HepG2 (cell line): ENCODE measurements at regions not wholly inside any gene's neighbourhood (a gene's known extent, or its start where the extent isn't known, plus 50 kb on each side); places are given as distances from the start of the nearest gene placed in this dataset.

Experiments used
- AHDC1 ChIP-seq: sonication (generic); formaldehyde crosslinking; IDR thresholded peaks from 2 replicates; pipeline ENCODE4 v1.5.1; 2020; ENCODE audit warnings: mild to moderate bottlenecking, missing genetic modification reagents, borderline replicate concordance
- ETV5 ChIP-seq: IDR thresholded peaks from 2 replicates; pipeline ENCODE4 v1.6.1; 2018; ENCODE audit warnings: missing biosample characterization, missing genetic modification reagents, inconsistent platforms, borderline replicate concordance
- RBFOX2 ChIP-seq: fragments of 200-400 bp; formaldehyde crosslinking; IDR thresholded peaks from 2 replicates; pipeline ENCODE4 v1.6.1; 2017; ENCODE audit warnings: low read depth, mild to moderate bottlenecking, low read length
- TBX3 ChIP-seq: fragments of 450-650 bp; IDR thresholded peaks from 2 replicates; pipeline ENCODE4 v1.6.1; 2017; ENCODE audit warnings: antibody characterized with exemption, mild to moderate bottlenecking, inconsistent platforms, borderline replicate concordance
- ZNF780A ChIP-seq: sonication (generic); formaldehyde crosslinking; IDR thresholded peaks from 2 replicates; pipeline ENCODE4 v1.8.0; 2022; ENCODE audit warnings: mild to moderate bottlenecking, missing genetic modification reagents, moderate library complexity
- TF ChIP-seq, protein P1 (sequence below): sonication (generic); formaldehyde crosslinking; IDR thresholded peaks from 2 replicates; pipeline ENCODE4 v1.8.0; 2022; ENCODE audit warnings: missing genetic modification reagents, mild to moderate bottlenecking, moderate library complexity, borderline replicate concordance
- TF ChIP-seq, protein P2 (sequence below): sonication (generic); formaldehyde crosslinking; IDR thresholded peaks from 2 replicates; pipeline ENCODE4 v1.4.0; 2020; ENCODE audit warnings: missing genetic modification reagents

DNA sequence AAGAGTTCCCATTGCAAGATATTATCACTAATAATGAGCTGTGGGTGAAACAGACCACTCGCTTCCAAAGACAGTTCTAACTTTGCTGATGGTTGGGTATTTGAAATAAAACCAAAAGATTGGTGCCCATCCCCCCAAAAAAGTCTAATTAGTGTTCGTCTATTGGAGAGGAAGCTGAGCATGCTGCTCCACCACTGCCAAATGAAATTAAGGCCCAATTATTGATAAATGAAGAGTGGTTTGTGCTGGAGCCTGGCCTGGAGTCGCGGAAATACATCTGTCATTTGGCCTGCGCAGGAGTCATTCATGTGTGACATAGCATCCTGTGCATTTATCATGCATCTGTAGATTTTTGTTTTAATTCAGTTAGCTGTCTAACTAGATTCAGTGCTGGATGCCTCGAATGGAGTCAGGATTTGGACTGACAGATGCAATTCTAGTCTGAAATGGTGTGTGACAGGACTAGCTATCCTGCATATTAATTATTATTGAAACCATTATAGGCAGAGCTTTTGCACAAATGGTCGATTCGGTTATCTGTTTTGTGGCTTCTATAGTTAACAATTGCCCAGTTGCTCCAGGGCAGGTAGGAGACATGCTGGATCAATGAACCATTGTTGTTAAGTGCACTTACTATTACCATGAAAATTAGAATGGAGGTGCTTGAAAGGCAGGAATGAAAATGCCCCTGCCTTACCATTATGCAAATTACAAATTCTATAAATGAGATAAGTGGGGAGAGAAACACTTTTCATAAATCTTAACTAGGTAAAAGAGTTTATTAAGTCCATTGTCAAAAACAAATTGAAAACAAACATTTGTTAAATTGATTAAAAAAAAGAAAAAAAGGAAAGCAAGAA, 450.4 kb upstream of the TCF4 start (continued):
- TF ChIP-seq, protein P1, sequence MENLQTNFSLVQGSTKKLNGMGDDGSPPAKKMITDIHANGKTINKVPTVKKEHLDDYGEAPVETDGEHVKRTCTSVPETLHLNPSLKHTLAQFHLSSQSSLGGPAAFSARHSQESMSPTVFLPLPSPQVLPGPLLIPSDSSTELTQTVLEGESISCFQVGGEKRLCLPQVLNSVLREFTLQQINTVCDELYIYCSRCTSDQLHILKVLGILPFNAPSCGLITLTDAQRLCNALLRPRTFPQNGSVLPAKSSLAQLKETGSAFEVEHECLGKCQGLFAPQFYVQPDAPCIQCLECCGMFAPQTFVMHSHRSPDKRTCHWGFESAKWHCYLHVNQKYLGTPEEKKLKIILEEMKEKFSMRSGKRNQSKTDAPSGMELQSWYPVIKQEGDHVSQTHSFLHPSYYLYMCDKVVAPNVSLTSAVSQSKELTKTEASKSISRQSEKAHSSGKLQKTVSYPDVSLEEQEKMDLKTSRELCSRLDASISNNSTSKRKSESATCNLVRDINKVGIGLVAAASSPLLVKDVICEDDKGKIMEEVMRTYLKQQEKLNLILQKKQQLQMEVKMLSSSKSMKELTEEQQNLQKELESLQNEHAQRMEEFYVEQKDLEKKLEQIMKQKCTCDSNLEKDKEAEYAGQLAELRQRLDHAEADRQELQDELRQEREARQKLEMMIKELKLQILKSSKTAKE (CRISPR knock-in tag) = no peak
- TF ChIP-seq, protein P2, sequence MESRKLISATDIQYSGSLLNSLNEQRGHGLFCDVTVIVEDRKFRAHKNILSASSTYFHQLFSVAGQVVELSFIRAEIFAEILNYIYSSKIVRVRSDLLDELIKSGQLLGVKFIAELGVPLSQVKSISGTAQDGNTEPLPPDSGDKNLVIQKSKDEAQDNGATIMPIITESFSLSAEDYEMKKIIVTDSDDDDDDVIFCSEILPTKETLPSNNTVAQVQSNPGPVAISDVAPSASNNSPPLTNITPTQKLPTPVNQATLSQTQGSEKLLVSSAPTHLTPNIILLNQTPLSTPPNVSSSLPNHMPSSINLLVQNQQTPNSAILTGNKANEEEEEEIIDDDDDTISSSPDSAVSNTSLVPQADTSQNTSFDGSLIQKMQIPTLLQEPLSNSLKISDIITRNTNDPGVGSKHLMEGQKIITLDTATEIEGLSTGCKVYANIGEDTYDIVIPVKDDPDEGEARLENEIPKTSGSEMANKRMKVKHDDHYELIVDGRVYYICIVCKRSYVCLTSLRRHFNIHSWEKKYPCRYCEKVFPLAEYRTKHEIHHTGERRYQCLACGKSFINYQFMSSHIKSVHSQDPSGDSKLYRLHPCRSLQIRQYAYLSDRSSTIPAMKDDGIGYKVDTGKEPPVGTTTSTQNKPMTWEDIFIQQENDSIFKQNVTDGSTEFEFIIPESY = no peak
- no peak for TF ChIP-seq ETV5 (CRISPR knock-in tag)
- no peak for TF ChIP-seq RBFOX2
- no peak for TF ChIP-seq TBX3
- no peak for TF ChIP-seq AHDC1 (CRISPR knock-in tag)
- no peak for TF ChIP-seq ZNF780A (CRISPR knock-in tag)
- TF ChIP-seq, all 625 proteins: peak for 0
